ENCODE measurements at regions not wholly inside any gene's neighbourhood (a gene's known extent, or its start where the extent isn't known, plus 50 kb on each side); places are given as distances from the start of the nearest gene placed in this dataset.
A peak's percentile ranks its signal among the peaks of the same experiment; 100 is the strongest.

- DNase-seq (ENCODE audit: low spot score), result no peak
Measured at GRCh38 chr2:76579911-76580310, 869.2 kb upstream of the GCFC2 start.

- DNase-seq (ENCODE audit: low spot score), result no peak
Measured at GRCh38 chr2:76572981-76573380, 862.3 kb upstream of the GCFC2 start.

- no peak for DNase-seq (ENCODE audit: low spot score)
Measured at GRCh38 chr2:76569819-76570218, 859.1 kb upstream of the GCFC2 start.

- DNase-seq (ENCODE audit: low spot score), result no peak
Measured at GRCh38 chr2:76567478-76567877, 856.8 kb upstream of the GCFC2 start.

- no peak for DNase-seq (ENCODE audit: low spot score)
Measured at GRCh38 chr2:76564734-76565133, 854.0 kb upstream of the GCFC2 start.

GRCh38 chr2:76563730-76564129 lies 853.0 kb upstream of the GCFC2 start:
- no peak for DNase-seq (ENCODE audit: low spot score)

GRCh38 chr2:76558157-76558556 lies 847.4 kb upstream of the GCFC2 start:
- no peak for DNase-seq (ENCODE audit: low spot score)

- no peak for DNase-seq (ENCODE audit: low spot score)
Measured at GRCh38 chr2:76556018-76556417, 845.3 kb upstream of the GCFC2 start.

GRCh38 chr2:76546207-76546606 lies 835.5 kb upstream of the GCFC2 start:
- no peak for DNase-seq (ENCODE audit: low spot score)

GRCh38 chr2:76544901-76545300 lies 834.2 kb upstream of the GCFC2 start:
- DNase-seq (ENCODE audit: low spot score), result no peak

DNA sequence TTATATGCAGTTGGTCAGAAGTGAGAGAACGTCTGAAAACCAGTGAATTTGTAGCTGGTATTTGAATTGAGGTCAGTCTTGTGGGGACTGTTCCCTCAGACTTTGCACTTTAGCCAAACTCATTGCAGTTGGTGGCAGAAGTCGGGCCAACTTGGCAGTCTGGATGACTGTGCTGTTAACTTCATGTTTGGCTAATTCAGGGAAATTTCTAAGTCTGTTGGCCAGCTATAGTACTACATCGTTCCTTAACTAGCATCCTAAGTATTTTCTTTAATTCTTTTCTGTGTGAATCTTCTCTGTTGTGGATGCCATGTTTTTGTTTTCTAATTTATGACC lies 806.8 kb upstream of the GCFC2 start:
- no peak for DNase-seq (ENCODE audit: low spot score)

DNA sequence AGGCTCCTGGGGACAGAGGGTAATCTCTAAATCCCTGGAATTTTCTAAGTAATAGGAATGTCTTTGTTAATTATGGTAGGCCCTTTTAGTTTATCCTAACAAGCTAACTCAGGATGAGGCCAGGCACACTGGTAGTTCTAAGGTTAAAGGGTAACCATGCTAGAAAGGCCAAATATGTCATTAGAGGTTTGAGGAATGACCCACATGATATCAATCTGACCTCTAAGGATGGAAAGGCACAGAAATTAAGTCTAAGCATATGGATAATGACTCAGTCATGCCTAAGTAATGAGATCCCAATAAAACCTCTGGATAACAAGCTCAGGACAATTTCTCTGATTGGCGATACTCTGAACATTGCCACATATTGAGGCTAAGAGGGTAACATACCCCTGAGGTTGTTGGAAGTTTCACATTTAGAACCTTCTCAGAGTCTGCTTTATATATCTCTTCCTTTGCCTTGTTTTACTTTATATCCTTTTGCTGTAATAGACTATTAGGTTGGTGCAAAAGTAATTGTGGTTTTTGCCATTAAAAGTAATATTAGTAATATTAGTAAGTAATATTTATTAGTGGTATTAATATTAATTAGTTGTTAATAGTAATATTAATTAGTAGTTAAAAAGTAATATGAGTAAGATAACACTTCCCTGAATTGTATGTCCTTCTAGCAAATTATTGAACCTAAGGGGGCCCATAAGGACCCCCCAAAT lies 806.3 kb upstream of the GCFC2 start:
- no peak for DNase-seq (ENCODE audit: low spot score)

DNA sequence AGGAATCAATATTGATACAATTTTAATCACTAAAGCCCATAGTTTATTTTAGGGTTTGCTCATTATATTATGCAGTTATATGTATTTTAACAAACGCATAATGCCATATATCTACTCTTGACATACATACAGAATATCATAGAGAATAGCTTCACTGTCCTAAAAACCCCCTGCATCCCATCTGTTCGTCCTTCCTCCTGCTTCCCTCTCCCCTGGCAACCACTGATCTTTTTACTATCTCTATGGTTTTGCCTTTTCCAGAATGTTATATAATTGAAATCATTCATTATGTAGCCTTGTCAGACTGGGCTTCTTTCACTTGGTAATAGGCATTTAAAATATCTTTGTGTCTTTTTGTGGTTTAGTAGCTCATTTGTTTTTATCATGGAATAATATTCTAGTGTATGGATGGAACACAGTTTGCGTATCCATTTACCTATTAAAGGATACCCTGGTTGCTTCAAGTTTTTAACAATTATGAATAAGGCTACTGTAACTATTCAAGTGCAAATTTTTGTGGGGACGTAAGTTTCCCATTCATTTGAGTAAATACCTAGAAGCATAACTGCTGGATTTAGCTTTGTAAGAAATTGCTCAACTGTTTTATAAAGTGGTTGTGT lies 801.6 kb upstream of the GCFC2 start:
- DNase-seq (ENCODE audit: low spot score), result no peak

DNA sequence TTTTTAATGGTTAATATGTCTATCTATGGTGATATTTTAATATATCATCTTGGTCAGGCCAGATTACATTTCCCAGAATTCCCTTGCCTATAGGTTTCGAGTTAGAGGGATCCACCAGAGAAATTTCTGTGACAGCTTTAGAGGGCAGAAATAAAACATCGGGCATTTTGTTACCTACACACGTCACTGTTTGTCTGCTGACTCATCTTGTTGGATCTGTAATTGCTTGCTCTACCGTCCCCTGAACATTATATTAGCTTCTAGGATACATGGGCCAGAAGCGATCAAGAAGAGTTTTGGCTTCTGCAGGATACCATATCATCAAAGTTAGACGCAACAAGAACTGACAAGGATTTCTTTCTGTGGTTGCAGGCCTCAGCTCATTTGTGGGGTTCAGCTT lies 795.8 kb upstream of the GCFC2 start:
- DNase-seq (ENCODE audit: low spot score), result no peak

- no peak for DNase-seq (ENCODE audit: low spot score)
Measured at GRCh38 chr2:76501641-76502040, 790.9 kb upstream of the GCFC2 start.

DNA sequence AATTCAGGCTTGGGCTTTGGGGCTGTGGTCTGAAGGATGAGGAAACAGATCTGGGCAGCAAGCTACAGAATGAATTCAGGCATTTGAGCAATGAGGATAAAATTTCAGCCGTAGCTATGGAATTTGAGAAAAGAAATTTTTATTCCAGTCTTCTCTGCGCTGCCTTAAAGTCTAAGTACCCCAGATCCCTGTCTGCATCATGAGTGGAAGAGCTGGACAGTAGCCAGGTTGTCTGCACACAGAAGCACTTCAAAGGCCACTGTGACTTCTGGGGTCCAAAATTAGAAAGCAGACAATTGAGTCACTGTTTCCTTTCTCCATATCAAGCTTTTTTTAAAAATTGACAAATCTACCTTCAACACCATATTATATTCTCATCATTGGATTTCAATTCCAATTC lies 787.6 kb upstream of the GCFC2 start:
- DNase-seq (ENCODE audit: low spot score), result no peak

DNA sequence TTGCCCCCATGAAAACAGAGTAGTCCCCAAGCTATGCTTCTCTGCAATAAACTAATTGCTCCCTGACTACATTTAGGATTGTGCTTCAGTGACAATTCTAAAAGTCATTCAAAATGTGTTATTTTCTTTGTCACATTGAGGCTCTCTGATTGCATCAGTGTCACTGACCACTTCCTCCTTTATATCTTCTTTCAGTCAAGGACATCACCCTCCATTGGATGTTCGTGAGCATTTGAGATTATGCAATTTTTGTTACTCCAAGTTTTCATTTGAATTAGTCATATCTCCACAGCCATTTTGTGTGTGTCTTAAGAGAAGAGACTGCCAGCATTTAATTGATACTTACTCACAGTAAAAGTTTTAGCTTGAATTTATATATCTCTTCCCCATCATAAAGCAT lies 780.8 kb upstream of the GCFC2 start:
- no peak for DNase-seq (ENCODE audit: low spot score)

DNA sequence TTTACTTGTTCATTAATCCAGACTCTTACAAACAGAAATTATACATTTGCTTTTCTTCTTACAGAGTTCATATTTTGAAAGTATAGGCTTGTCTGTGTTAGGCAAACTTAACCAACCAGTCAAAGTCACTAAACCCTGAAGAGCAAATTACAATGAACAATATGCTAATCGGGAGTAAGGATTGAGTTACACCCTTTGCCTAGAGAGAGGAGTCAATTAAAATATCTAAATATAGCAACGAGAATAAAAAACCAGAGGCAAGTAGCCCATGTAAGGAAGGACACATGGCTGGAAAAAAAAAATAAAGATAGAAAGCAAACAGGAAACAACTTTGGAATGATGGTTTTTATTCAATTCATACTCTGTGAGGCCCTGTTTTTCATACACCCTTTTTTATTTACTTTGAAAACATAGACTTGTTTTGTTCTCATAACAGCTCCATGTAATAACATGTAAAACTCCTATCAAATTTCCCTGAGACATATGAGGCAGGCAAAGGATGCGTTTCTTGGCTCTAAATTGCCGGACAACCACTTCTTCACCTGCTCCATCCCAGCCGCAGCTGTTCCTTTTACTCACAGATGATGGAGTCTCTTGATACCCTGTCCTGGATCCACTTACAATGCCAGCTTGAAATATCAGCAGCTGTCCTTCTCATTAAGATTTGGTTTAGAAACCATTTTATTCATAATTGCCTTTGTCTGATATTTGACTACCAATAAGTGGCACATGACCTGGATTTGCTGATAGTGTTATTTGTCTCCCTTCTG lies 767.7 kb upstream of the GCFC2 start:
- DNase-seq (ENCODE audit: low spot score), result no peak

- DNase-seq (ENCODE audit: low spot score), result no peak
Measured at GRCh38 chr2:76472946-76473345, 762.2 kb upstream of the GCFC2 start.

DNA sequence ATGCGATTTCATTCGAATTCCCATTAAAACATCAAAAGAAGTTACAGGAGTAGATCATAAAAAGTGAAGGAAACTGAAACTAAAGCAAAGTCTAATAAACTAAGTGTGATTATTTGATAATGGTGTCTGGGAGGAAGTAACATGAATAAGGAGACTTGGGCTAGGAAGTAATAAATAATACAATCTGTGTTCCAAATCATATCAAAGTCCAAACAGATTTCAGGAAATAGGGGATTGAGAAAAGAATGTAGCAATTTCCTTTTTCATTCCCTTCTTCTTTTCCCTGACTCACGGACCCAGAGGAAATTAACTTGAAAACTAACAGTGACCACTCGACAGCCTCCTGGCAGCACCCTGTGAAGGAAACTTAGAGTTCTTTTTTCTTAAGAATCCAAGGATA lies 758.4 kb upstream of the GCFC2 start:
- no peak for DNase-seq (ENCODE audit: low spot score)

- DNase-seq (ENCODE audit: low spot score), result no peak
Measured at GRCh38 chr2:76467326-76467725, 756.6 kb upstream of the GCFC2 start.

- peak; percentile 2 for DNase-seq (ENCODE audit: low spot score)
Measured at GRCh38 chr2:76464310-76464709, 753.6 kb upstream of the GCFC2 start.

- DNase-seq (ENCODE audit: low spot score), result no peak
Measured at GRCh38 chr2:76461431-76461830, 750.7 kb upstream of the GCFC2 start.
